NCI-H510A treated with DMSO at 0.1 percent for 48 hours (cell line): ENCODE measurements at regions not wholly inside any gene's neighbourhood (a gene's known extent, or its start where the extent isn't known, plus 50 kb on each side); places are given as distances from the start of the nearest gene placed in this dataset.
"Not testable (repeated sequence)": the region's sequence is repeated elsewhere in the genome, so short reads cannot be mapped to it uniquely, and the experiment has no call there.

Source experiments
- DNase-seq: peaks from one replicate; lab custom pipeline; 2025; lab: John Stamatoyannopoulos, UW

GRCh38 chr10:4437791-4438190 lies 388.2 kb upstream of the AKR1E2 start:
- DNase-seq, result no peak

GRCh38 chr10:4437061-4437460 lies 388.9 kb upstream of the AKR1E2 start:
- no peak for DNase-seq

- no peak for DNase-seq
Measured at GRCh38 chr10:4436103-4436502, 389.9 kb upstream of the AKR1E2 start.

DNA sequence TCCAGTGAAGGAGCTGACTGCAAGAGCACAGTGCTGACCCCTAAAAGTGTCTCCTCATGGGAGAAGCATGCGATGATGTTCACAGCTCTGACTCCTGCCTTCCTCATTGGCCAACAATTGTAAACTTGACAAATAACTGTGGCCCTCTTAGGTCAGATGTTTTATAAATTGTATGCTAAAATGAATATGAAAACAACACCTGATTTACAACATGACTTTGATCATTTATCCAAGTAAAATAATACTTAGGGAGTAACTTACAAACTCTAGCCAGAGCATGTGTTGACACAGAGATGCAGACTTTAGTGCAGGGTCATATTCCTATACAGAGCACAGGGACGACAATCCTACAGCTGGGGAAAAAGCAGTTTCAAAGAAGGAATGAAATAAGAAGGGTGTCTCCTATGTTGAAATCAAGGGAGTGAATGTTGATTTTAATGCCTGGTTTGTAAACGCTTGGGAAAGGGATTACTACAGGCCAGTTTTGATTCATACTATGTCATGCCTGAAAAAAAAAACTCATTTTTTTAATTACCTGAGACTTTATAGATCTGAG lies 391.4 kb upstream of the AKR1E2 start:
- no peak for DNase-seq

- no peak for DNase-seq
Measured at GRCh38 chr10:4434105-4434504, 391.9 kb upstream of the AKR1E2 start.

GRCh38 chr10:4431114-4431863 lies 394.7 kb upstream of the AKR1E2 start:
- DNase-seq, result no peak

GRCh38 chr10:4429571-4429970 lies 396.4 kb upstream of the AKR1E2 start:
- DNase-seq, result no peak

DNA sequence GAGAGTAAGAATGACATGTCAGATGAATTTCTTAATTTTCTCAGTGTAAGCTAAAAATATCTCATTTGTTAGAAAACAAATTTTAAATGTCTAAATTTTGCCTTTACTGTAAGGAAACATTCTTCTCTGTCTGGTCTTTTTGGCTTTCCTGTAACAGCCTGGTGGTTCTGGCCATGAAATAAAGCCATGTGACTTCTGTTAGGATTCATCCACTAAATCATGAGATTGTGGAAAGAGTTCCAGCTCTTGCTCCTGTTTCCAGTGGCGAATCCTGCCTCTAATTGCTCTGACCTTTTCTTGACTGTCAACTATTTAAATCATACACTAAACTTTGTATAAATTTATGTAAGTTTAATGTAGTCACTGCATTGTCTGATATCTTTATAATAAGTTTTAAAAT lies 398.5 kb upstream of the AKR1E2 start:
- DNase-seq, result no peak

DNA sequence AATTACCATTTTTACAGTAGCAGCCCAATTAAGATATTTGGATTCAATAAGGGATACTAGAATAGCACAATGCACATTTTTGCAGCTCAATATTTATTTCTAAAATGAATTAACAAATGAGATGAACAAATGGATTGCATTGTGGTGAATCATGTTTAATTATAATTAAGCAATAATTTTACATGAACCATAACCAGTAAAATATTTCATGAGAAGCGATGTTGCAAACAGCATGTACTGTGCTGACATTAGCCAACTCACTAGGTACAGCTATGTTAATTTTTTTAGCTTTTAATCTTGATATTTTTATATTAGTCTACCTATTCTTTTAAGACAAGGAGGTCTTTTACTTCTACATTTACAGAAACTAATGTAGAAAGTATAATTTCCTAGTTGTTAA lies 399.1 kb upstream of the AKR1E2 start:
- DNase-seq, result no peak

GRCh38 chr10:4409319-4409718 lies 416.7 kb upstream of the AKR1E2 start:
- DNase-seq, result no peak

- no peak for DNase-seq
Measured at GRCh38 chr10:4407783-4408182, 418.2 kb upstream of the AKR1E2 start.

DNA sequence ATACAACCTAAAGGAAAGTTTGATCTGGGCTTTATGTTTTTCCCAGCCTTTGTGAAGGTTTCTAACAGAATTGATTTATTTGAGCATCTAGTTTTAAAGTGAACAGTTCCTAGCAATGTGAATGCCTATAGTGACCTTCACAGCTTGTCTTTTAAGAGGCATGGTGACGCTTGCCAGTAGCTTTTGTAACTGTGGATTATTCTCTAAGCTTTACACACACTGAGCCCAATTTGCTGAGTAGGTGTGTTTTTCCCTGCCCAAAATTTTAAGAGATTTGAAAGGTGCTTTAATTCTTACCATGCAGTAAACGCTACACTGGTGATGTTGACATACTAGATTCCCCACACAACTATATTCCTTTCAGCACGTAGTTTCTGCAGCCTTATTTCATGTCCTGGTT lies 420.2 kb upstream of the AKR1E2 start:
- DNase-seq, result no peak

- DNase-seq, result no peak
Measured at GRCh38 chr10:4403638-4404252, 422.3 kb upstream of the AKR1E2 start.

- DNase-seq, result not testable (repeated sequence)
Measured at GRCh38 chr10:4401080-4401479, 424.9 kb upstream of the AKR1E2 start.

DNA sequence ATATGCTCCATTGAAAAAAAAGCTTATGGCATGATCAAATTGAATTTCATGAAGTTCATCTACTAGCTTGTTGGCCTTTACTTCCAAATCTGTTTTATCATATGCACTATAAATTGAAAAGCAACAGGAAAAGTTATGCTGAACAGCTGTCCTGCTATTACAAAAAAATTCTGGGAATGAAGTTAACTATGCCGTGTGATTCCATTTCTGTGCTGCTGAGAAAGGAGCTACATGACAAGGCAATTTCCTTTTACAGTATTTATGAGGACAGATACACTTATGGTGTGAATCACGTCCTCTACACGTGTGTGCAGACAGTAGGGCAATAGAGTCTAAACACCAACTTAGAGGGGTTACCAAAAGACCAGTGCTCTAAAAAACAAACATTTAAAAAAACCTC lies 426.5 kb upstream of the AKR1E2 start:
- no peak for DNase-seq

GRCh38 chr10:4398602-4399001 lies 427.4 kb upstream of the AKR1E2 start:
- DNase-seq, result no peak

- peak; percentile 30 for DNase-seq
Measured at GRCh38 chr10:4397337-4397736, 428.7 kb upstream of the AKR1E2 start.

DNA sequence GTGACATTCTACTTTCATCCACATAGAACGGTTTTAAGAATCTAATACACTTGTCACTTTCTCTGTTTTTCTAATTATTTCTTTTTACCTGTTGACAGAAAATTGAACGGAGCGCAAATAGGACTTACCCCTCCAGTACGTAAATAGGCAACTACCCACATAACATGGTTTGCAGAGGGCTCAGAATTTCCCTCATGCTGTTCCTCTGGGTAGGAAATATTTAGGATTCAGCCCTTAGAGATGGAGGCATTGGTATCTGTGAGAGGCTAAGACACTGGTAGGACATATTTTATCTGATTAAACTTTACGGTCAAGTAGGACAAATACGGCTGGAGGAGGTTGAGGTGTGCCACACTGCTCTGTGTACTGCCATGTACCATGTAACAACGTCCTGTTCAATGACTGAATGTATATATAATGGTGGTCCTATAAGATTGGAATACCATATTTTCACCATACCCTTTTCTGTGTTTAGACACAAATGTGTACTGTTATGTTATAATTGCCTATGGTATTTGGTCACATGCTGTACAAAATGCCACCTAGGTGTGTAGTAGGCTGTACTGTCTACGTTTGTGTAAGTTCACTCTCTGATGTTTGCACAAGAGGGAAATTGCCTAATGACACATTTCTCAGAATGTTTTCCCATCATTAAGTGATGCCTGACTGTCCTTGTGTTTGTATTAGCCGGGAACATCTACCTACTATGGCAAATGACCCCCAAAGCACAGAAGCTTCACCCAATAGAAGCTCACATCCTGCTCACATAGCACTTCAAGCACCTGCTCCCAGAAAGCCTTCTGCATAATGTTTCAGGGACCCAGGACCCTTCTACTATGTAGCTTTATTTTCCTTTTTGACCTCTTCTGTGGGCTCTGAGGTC lies 429.4 kb upstream of the AKR1E2 start:
- peak; percentile 30 for DNase-seq

DNA sequence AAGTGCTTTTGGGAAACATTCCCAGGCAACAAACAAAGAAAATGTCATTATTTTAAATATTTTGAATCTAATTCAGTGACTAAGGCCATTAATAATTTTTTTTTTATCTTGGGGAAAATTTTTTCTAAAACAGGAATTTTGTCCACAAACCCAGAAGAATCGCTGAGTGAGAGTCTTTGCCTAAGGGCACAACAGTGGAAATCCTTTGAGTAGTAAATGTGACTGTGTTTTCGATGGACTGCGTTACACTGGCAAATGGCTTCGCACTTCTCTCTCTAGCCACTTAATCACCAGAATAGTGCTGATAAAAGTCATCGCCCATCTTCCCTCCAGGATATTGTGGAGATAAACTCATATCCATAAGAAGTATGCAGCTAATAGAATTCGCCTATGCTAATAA lies 430.3 kb upstream of the AKR1E2 start:
- no peak for DNase-seq

DNA sequence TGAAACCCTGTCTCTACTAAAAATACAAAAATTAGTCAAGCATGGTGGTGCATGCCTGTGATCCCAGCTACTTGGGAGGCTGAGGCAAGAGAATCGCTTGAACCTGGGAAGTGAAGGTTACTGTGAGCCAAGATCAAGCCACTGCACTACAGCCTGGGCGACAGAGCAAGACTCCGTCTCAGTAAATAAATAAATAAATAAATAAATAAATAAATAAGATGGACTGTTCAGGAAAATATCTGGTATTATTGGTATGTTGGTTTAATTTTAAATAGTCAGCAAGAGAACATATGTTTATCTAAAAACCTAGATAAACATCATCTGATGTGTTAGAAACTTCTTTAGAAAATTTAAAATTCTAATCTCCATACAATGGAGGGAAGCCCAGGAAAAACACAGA lies 431.6 kb upstream of the AKR1E2 start:
- DNase-seq, result not testable (repeated sequence)

DNA sequence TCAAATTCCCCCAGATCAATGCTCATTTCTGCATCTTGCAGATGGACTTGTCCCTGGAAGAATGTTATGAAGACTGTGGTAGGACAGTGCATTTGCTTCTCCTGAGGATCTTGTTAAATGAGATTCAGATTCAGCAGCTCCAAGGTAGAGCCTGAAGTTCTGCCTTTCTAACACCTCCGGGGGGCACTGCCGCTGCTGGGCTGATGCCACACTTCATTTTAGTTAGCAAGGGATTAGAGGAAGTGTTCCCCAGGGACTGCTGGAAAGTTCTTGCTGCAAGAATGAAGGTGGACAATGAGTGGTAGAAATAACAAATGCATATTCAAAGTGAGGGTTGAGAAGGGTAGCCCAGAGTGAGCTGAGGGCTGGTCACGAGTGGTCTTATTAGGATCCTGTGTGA lies 434.3 kb upstream of the AKR1E2 start:
- DNase-seq, result no peak

- no peak for DNase-seq
Measured at GRCh38 chr10:4390219-4390618, 435.8 kb upstream of the AKR1E2 start.
